HG03378 (cell line): ENCODE measurements at regions not wholly inside any gene's neighbourhood (a gene's known extent, or its start where the extent isn't known, plus 50 kb on each side); places are given as distances from the start of the nearest gene placed in this dataset.
A peak's percentile ranks its signal among the peaks of the same experiment; 100 is the strongest.
"Not testable (repeated sequence)": the region's sequence is repeated elsewhere in the genome, so short reads cannot be mapped to it uniquely, and the experiment has no call there.

Experiments used
- ATAC-seq: cut with Tn5 transposase; IDR thresholded peaks from one replicate; pipeline ENCODE4 v1.9.1; 2021; ENCODE audit warnings: mild to moderate bottlenecking, moderate library complexity; ENCODE audit not compliant: unreplicated experiment

GRCh38 chrX:140633105-140633504, 76.5 kb upstream of the LINC00632 start:
- not testable (repeated sequence) for ATAC-seq

- ATAC-seq: no peak
These were observed 101.4 kb upstream of the LINC00632 start for GRCh38 chrX:140608111-140608510.

- no peak for ATAC-seq
These were observed 97.3 kb upstream of the SOX3 start for GRCh38 chrX:140602140-140602539.

- ATAC-seq: no peak
These were observed 95.0 kb upstream of the SOX3 start for GRCh38 chrX:140599851-140600250.

GRCh38 chrX:140589657-140590056, 84.8 kb upstream of the SOX3 start:
- no peak for ATAC-seq

GRCh38 chrX:140586951-140587350, 82.1 kb upstream of the SOX3 start:
- ATAC-seq: no peak

- ATAC-seq: no peak
These were observed 75.6 kb upstream of the SOX3 start for GRCh38 chrX:140580478-140580877.

- peak; percentile 95 for ATAC-seq
These were observed 67.9 kb upstream of the SOX3 start for GRCh38 chrX:140572724-140573123.

GRCh38 chrX:140563893-140564292, 59.0 kb upstream of the SOX3 start:
- no peak for ATAC-seq
